Hindlimb muscle (tissue), 1 donor: ENCODE measurements at regions not wholly inside any gene's neighbourhood (a gene's known extent, or its start where the extent isn't known, plus 50 kb on each side); places are given as distances from the start of the nearest gene placed in this dataset.
"Not testable (repeated sequence)": the region's sequence is repeated elsewhere in the genome, so short reads cannot be mapped to it uniquely, and the experiment has no call there.

Experiments used
- DNase-seq: peaks from one replicate; pipeline ENCODE4 v3.0.0-alpha.2; 2013

DNA sequence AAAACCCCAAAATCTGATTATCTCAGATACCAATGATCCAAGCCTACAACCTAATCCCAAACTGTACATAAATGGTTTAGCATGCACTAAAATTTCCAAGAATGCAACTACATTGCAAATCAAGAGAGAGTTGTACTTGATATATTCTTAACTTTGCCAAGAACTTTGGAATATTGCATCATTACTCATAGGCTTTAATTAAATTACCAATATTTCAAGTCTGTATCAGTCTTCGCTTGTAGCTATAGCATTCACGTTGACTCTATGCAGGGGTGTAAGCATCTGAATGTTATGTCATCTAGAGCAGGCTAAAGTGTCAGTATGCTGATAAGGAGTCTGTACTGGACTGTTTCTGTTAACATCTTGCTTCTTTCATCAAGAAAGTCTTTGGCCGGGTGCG is 56.3 kb downstream of the FOXI3 start:
- no peak for DNase-seq

- DNase-seq = no peak
These were observed 74.9 kb downstream of the FOXI3 start for GRCh38 chr2:88377641-88377991.

- DNase-seq = no peak
These were observed 80.5 kb downstream of the FOXI3 start for GRCh38 chr2:88372042-88372441.

GRCh38 chr2:88365408-88365807 is 87.1 kb downstream of the FOXI3 start:
- not testable (repeated sequence) for DNase-seq

DNA sequence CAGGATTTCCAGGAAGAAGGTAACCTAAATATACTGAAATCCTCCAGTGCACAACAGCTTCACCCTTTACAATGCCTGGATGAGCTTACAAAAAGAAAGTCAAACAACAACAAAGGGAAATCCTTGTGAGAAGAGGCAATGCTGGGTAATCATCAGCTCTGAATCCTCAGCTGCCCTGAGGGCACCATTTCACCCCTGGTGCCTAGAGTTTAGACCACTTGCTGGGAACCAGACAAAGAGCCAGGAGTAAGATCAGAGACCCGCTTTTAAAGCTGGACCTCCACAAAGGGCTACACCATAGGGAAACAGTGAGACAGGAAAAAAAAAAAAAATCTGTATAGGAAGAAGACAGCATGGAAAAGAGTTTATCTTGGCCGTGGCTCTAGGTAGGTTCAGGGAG is 97.0 kb downstream of the FOXI3 start:
- DNase-seq = no peak

DNA sequence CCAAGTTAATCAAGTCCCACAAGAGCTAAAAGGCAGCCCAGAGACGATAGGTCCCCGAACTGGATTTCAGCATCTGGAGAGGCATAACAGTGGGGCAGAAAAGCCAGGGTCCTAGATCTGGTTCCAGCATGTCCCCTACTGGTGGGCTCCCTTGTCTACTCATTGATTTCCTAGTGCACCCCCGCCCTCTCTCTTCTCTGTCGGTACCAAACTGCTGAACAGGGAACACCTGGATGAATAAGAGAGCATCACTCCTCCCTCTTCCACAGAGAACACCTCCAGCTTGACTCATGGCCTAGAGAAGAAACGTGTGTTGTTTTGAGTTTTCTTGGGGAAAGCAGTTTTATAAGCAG is 101.3 kb downstream of the FOXI3 start:
- no peak for DNase-seq

DNA sequence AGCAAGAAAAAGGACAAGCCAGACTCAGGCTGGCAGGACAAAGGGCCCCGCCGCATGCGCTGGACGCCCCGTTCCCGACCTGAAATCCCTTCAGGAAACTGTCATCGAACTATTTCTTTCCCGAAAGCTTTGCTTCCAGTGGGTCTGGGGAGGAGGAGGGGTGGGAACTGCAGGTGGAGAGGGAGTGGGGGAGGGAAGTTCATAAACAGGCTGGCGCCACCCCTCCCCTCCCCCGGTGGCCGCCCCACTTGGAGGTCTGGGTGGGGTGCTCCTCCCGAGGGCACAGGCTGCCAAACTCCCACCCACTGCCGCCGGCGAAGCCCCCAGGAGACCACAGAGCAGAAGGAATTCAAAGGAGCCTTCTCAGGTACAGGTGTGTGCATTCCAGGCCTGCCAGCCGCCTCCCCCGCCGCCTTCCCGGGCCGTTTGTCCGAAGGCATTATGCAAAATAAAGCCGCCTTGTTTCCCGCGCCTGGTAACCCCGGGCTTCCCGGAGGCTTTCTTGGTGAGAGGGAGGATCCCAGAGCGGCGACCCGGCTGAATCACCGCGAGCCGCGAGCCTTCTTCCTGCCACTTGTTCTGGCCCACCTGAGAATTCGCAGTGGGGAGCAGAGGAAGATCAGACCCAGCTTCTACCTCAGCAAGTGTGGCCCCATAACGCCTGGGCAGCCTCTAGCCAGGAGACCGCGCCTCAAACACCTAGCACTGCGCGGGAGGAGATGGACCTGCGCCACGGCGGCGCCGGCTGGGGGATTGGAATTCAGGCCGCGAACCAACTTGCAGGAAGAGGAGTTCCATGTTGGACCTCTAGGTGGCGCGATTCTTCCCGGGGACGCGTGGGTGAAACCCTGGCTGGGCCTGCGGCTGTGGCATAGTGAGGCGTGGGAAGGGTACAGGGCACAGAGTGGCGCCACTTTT is 101.9 kb downstream of the FOXI3 start:
- DNase-seq = peak; percentile 6

GRCh38 chr2:88345842-88346241 is 106.7 kb downstream of the FOXI3 start:
- DNase-seq = no peak

DNA sequence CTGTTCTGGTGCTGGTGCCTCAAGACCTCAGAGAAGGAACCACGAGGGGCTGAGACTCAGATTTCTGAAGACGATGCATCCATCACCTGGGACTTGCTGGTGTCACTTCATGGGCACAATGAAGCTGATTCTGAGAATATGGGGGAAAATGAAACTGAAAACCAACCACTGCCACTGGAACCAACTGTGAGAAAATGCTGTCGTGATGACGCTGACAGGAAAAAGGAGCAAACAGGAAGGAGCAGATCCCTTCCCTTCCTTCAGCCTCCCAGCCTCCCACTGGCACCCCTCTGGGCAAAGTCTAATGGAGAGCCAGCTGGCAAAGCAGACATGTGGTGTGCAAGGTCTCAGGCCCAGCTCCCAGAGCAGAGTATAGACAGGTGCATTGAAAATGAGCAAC is 109.7 kb downstream of the FOXI3 start:
- no peak for DNase-seq

- no peak for DNase-seq
These were observed 118.1 kb downstream of the FOXI3 start for GRCh38 chr2:88334418-88334817.

- DNase-seq = no peak
These were observed 121.3 kb downstream of the FOXI3 start for GRCh38 chr2:88331239-88331638.

DNA sequence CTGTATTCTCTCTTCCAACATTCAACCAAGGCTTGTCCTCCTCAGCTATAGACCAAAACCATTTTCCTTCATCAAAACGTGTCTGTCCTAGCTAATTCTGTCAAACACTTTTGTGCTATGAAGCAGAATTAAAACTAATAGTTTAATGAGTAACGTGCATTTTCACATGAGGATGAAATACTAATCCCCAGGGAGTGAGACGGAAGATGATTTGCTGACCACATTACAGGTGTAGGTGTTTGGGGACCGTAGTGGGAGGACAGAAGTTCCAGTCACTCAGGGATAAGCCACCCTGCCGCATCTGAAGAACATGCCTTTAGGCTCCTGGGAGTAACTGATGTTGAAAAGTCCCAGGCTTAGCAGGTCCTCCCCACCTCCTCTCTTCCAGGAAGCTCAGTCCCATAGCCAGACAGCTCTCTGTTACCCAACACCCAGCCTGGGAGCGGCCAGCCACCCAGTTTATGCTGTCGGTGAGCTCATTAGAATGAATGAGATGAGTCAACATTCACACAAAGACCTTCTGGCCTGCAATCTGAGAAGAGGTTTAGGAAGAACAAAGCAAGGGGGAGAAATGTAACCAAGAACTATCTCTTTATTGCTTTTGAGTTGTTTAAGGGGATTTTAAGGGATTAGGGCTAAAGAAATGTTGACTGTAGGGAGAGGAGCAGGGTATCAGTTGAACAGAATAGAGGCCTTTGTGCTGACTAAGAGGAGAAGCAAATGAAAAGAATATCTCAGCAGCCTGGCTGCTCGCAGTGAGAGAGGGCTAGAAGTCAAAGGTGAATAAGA is 122.5 kb downstream of the FOXI3 start:
- DNase-seq = no peak

- DNase-seq = no peak
These were observed 130.8 kb downstream of the FOXI3 start for GRCh38 chr2:88321449-88322248.

- no peak for DNase-seq
These were observed 132.3 kb downstream of the FOXI3 start for GRCh38 chr2:88320076-88320773.

- DNase-seq = no peak
These were observed 133.6 kb downstream of the FOXI3 start for GRCh38 chr2:88318956-88319330.

DNA sequence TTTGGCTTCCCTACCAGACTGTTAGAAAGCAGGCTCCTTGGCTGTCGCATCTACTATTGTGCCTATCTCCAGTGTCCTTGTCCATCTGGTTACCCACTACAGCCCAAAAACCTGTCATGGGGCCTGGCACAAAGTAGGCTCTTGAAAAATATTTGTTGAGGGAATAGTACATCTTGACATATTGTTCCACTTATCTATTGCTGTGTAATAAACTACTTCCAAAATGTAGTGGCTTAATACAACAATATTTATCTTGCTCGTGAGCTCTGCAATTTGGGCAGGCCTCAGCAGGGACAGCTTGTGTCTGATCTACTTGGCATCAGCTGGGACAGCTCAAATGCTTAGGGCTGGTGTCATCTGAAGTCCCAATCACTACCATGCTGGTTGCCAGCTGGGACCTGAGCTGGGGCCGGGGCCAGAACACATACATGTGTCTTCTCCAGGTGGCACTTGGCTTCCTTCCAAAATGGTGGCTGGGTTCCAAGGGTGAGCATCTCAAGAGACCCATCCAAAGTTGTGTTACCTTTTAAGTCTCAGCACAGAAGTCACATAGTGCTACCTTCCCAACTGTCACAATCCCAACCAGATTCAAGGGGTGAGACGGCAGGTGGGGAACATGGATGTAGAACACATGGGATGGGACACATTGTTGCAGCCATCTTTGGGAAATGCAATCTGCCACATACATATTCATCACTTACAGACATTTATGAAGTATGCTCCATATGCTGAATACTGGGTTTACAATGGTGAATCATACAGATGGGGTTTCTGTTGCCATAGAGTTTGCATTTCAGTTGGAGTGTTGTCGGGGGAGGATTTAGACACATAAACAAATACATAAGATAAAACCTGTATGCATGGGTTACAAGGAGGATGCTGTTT is 134.2 kb downstream of the FOXI3 start:
- DNase-seq = no peak

GRCh38 chr2:88310787-88311186 is 140.6 kb downstream of the THNSL2 start:
- DNase-seq = no peak

GRCh38 chr2:88307817-88308216 is 137.7 kb downstream of the THNSL2 start:
- no peak for DNase-seq

DNA sequence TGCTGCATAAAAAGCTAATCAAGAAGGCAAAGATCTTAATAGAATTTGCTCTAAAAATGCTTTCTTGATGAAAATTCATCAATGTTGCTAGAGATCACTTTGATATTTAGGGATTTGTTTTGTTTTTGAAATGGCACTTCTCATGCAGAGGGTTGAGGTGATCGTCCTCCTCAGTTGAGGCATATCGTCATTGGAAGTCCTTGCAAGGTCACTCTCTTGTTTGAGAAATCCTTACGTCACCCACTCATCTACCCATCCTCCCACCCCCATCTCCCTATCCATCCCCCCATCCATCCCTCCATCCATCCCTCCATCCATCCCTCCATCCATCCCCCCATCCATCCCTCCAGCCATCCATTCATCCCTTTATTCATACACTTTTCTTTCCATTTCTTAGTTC is 133.7 kb downstream of the THNSL2 start:
- DNase-seq = no peak

DNA sequence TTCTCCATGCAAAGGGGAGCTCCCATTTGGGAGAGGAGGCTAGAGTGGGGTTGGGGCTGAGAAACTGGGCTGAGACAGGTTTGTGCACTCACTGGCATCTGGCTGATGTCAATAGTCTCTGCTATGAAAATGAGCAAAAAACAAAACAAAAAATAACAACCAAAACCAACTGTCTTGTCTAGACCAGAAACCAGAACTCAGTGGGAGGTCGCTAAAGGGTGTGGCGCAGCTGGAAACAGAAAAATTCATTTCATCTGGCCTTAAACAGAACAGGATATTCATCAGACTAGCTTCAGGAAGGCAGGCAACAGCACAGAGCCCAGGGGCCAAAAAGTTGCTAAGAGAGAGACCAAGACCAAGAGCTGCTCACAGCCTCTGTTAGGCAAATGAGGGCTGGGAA is 126.1 kb downstream of the THNSL2 start:
- DNase-seq = no peak

- no peak for DNase-seq
These were observed 113.9 kb downstream of the THNSL2 start for GRCh38 chr2:88283886-88284592.
